ENCODE measurements at regions not wholly inside any gene's neighbourhood (a gene's known extent, or its start where the extent isn't known, plus 50 kb on each side); places are given as distances from the start of the nearest gene placed in this dataset.

GRCh38 chr3:189455009-189455408 lies 176.2 kb upstream of the TP63 start:
- intact Hi-C loops (cut with micrococcal nuclease) = no loop called here

- intact Hi-C loops (cut with micrococcal nuclease) = no loop called here
Measured at GRCh38 chr3:189455641-189456417, 175.4 kb upstream of the TP63 start.

DNA sequence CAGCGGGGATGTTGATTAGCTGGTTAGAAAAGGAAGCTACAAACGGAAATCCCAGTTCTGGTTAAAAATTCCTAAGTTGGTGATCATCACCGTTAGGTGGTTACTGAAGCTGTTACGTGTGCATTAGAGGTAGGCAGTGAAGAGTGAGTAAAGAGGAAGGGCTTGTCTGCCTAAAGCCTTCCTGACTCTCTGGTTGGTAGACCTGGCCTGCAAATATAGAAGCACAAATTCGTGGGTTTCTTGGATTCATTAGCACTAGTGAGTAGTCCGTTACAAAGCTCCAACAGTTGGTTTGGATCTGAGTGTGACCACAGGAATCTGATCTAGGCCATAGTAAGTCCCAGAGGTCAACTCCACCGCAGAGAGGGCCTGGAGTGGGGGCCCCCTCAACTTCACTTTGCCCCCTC lies 174.0 kb upstream of the TP63 start:
- intact Hi-C loops (cut with micrococcal nuclease) = no loop called here

- intact Hi-C loops (cut with micrococcal nuclease) = no loop called here
Measured at GRCh38 chr3:189457631-189458412, 173.4 kb upstream of the TP63 start.

DNA sequence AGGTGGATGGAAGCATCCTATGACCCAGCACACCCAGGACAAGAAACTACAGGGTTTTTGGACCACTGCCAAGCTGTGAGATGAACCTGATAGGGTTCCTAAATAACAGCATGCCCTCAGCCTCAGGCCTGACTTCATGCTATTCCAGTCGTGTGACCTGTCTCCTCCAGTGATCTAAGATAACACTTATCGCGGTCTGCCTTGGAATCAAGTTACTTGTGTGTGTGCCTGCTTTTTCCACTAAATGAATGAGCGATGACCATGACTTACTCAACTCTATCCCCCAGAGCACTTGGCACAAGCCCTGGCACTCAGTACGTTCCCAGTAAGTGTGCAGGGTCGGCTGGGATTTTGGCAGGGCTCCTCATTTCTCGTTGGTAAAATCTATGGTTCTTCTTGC lies 172.7 kb upstream of the TP63 start:
- intact Hi-C loops (cut with micrococcal nuclease) = no loop called here

GRCh38 chr3:189459231-189459630 lies 172.0 kb upstream of the TP63 start:
- intact Hi-C loops (cut with micrococcal nuclease) = no loop called here

DNA sequence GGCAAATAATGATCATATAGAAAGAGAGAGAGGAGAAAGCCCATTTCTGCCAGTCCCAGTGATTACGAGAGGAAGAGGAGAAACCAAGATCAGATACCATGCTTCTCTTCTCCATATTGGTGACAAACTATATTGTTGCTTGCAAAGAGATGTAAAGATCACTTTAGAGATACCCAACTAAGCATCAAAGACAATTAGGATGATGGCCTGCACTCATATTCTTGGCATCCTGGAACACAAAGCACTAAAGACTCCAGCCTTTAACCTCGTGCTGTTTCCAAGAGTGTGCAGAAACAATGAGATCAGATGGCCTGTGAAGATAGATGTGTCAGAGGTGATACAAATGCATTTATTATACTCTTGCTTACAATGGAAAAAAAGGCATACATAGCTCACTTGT lies 170.7 kb upstream of the TP63 start:
- intact Hi-C loops (cut with micrococcal nuclease) = no loop called here

GRCh38 chr3:189464799-189465198 lies 166.4 kb upstream of the TP63 start:
- intact Hi-C loops (cut with micrococcal nuclease) = no loop called here

GRCh38 chr3:189466004-189466403 lies 165.2 kb upstream of the TP63 start:
- intact Hi-C loops (cut with micrococcal nuclease) = no loop called here

DNA sequence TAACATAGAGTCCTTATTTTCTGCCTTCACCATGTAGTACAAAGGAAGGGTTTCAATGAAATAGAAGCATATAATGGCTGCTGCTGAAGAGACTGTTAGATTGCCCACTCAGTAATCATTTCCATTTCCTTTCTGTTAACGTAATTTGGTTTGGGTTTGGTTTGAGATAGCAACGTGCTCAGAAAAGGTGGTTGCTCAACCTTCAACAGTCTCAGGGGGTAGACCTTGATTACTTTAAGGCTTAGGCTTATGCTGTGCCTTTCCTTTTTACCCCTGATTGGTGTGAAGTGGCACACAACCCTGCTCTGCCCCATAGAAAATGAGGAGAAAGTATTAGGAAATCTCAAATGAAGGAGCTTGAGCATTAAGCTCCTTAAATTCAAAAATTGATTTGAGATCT lies 163.7 kb upstream of the TP63 start:
- intact Hi-C loops (cut with micrococcal nuclease) = no loop called here

GRCh38 chr3:189474944-189475343 lies 156.2 kb upstream of the TP63 start:
- intact Hi-C loops (cut with micrococcal nuclease) = no loop called here

DNA sequence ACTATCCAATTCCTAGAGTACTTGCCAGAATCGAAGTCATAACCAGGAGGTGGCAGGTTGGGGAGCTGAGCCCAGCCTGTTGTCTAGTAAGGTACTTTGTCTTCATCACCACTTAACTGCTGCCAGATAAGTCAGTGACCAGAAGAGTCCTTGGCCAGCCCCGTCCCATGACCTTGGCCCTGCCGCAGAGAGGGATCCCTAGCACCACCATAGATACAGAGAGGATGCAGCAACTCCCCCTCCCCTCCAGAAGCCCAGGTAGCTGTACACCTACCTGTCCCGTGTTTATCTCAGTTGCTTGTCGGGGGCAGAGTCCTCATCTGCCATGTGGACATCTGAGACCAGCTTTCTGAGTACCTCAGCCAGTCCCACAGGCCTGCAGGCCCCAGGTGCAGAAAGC lies 153.6 kb upstream of the TP63 start:
- intact Hi-C loops (cut with micrococcal nuclease) = no loop called here

GRCh38 chr3:189486556-189486955 lies 144.6 kb upstream of the TP63 start:
- intact Hi-C loops (cut with micrococcal nuclease) = no loop called here

DNA sequence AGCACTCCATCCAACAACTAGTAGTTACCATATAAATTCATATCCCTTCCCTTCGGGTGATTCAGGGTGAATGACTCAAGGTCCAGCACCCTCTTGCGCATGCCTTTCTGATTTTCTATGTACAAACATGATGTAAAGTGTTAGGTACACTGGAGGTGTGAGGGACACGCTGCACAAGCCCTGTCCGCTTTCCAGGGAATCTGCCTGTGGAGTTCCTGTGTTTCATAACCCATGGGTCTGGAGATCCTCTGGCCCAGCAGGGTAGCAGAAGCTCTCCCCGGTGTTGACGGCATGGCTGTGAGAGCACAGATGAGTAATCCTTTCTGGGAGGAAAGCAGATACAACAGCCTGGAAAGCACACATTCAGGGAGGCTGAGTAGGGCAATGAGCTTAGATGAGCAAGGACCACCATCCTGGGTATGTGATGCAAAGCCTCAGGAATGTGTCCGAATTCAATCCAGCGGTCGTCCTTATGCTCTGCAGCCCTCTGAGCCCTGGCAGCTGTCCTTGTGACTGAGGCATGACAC lies 142.9 kb upstream of the TP63 start:
- intact Hi-C loops (cut with micrococcal nuclease) = no loop called here

DNA sequence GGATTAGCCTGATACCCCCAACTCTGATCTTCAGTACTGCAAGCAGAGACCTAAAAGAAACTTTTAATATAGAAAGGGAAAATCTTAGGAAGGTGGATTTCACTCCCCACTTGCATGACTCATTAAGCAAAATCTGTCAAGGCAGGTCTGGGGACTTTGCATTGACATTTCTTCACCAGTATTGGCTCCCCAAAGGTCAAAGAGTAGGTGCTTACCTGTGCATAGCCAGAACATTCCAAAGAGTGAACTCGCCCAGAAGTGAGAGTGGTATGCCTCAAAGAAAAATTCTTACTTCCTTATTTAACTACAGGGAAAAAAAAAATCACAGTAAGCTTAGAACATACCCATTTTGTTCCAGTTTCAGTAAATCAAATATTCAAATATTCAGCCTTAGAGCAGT lies 140.9 kb upstream of the TP63 start:
- intact Hi-C loops (cut with micrococcal nuclease) = no loop called here

GRCh38 chr3:189490749-189491148 lies 140.4 kb upstream of the TP63 start:
- intact Hi-C loops (cut with micrococcal nuclease) = no loop called here

DNA sequence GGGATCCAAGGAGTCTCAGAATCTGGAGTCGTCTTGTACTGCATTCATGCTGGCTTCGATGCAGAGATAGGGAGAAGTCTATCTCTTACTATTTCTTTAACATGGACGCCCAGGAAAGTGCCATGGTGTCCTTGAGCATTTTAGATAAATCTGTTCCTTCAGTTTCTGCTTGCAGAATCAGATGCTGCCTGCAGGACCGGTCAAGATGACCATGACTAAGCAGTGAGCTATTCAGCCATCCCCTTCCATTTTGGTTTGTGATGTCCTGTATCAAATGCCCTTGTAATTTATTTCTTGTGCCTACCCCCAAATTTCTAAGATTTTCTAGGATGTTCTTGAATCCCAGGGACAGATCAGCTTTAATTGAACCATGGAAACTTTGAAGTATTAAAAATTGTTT lies 139.4 kb upstream of the TP63 start:
- intact Hi-C loops (cut with micrococcal nuclease) = no loop called here

GRCh38 chr3:189493271-189493670 lies 137.9 kb upstream of the TP63 start:
- intact Hi-C loops (cut with micrococcal nuclease) = no loop called here

DNA sequence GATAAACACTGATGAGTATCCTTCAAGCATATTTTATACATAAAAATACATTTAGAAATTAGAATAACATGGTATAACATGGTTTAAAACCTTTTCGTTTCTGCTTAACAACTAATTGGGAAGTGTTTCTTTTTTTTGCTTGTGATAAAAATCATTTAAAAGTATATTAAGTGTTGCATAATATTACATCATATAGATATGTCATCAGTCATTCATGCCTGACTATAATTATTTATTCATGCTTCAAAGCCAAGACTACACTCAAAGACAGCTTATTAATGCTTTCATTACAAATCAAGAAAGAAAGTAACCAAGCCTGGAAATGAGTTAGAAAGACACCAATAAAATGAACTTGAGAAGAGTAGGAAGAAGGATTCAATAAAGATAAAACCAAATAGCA lies 136.6 kb upstream of the TP63 start:
- intact Hi-C loops (cut with micrococcal nuclease) = no loop called here

DNA sequence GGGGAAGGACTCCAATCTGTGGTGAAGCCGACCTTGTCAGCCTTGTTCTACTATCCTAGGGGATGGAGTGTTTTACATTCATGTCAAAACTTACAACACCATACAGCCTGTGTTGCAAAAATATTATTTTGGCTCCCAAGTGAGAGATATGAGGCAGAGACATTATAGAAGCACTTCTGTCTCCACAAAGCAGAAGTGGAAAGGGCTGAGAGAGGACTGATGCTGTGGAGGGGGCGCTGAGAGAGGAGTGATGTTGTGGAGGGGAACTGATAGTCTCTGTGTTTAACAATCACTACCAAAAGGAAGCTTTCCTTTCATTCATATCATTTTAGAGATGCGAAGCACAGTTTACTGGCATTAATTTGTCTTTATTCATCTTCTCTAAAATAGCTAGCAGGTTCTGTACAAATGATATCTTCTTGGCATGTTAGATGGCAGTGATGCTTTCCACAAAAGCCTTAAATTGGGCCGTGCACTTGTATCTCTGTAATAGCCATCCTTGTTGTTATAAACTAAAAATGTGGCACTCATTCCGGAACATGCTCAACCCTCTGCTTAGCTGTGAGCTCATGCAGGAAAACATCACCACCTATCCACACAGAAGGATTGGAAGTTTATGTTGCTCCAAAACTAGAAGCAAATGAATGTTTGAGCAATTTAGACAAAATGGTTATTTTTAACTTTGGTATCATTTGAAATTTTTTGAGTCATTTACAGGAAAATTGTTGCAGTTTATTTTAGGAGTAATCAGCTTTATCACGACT lies 134.6 kb upstream of the TP63 start:
- intact Hi-C loops (cut with micrococcal nuclease) = no loop called here

DNA sequence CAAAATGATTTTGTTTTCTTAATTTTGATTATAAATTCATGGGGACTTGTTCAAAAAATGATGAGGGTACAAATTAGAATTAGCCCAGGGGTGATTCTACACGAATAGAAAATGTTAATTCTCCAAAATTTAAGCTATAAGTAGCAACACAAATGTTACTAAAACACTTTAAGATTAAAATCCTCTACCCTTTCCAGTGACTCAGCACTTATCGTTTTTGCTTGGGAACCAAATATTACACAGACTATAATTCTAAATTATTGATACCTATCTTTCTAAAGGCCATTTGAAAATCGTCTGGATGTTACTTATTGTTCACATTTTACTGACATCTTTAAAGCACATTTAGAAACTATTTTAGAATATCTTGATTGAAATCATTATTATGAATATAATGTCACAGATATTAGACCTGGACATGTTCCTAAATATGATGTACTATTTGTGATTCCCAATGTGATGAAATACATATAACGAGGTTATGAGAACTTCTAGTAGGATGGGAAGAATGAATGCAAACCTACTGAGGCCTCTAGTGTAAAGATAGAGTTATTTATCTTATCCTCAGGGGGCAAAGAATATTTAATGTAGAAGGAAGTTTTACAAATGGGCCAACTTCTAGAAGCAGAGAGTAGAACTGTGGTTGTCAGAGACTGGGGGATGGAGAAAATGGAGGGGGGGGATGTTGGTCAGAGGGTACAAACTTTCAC lies 132.0 kb upstream of the TP63 start:
- intact Hi-C loops (cut with micrococcal nuclease) = no loop called here
